A549 (cell line): ENCODE measurements at regions not wholly inside any gene's neighbourhood (a gene's known extent, or its start where the extent isn't known, plus 50 kb on each side); places are given as distances from the start of the nearest gene placed in this dataset.

Experiments
- ATAC-seq, 2 experiments: fragments of 200-7000 bp in 1 of 2; fragments of >200 bp in 1 of 2; cut with Nextera tagmentation in 1 of 2; cut with Tn5 transposase in 1 of 2; 3 replicates each; pipeline versions ENCODE4 v1.8.0 to v1.9.1; 2018 to 2020; ENCODE audit warnings: mild to moderate bottlenecking in 1 of 2, moderate library complexity in 1 of 2
- CTCF ChIA-PET: fragments of 300-600 bp; sonication (Branson Sonifier 250); formaldehyde crosslinking; extraction: SDS; loops from one replicate; lab custom pipeline; 2021; ENCODE audit warnings: antibody characterized with exemption, inconsistent platforms; lab: Yijun Ruan, JAX
- POLR2A ChIA-PET: fragments of 350-600 bp; formaldehyde crosslinking; extraction: SDS; loops from one replicate; lab custom pipeline; 2021; ENCODE audit warnings: antibody characterized with exemption, inconsistent platforms; lab: Yijun Ruan, JAX
- DNase-seq, 2 experiments: peaks; one replicate each; pipeline versions ENCODE4 v3.0.0 to v3.0.0-alpha.2; 2011 to 2016; ENCODE audit warnings: low read depth in 1 of 2, low spot score in 1 of 2
- FAIRE-seq: peaks from 2 replicates; lab custom pipeline; 2011; peaks lifted over from hg19 to GRCh38; lab: Jason Lieb, UNC
- H3K27ac ChIP-seq, 2 experiments: fragments of >200 bp; sonication (Bioruptor Twin); formaldehyde crosslinking; 3 replicates each; pipeline ENCODE4 v1.5.1; 2016 to 2017
- H3K4me1 ChIP-seq: fragments of >200 bp; sonication (Bioruptor Twin); formaldehyde crosslinking; 3 replicates; pipeline ENCODE4 v1.6.1; 2016
- H3K4me2 ChIP-seq: fragments of >200 bp; sonication (Bioruptor Twin); formaldehyde crosslinking; 3 replicates; pipeline ENCODE4 v1.6.1; 2016
- H3K4me3 ChIP-seq: fragments of >200 bp; sonication (Bioruptor Twin); formaldehyde crosslinking; 3 replicates; pipeline ENCODE4 v1.5.1; 2016
- H3K9me3 ChIP-seq: fragments of >200 bp; sonication (Bioruptor Twin); formaldehyde crosslinking; 3 replicates; pipeline ENCODE4 v1.6.1; 2016
- CBX8 ChIP-seq: fragments of 200-600 bp; sonication (generic); IDR thresholded peaks from 2 replicates; pipeline ENCODE4 v1.6.1; 2016
- CHD2 ChIP-seq: fragments of 150-350 bp; IDR thresholded peaks from 2 replicates; pipeline ENCODE4 v1.6.1; 2014; ENCODE audit warnings: low read length; ENCODE audit not compliant: partially characterized antibody
- EHF ChIP-seq: fragments of 250-450 bp; sonication (Bioruptor Pico); IDR thresholded peaks from 2 replicates; pipeline ENCODE4 v1.5.0; 2020; ENCODE audit warnings: mild to moderate bottlenecking
- GATA3 ChIP-seq: IDR thresholded peaks from 2 replicates; pipeline ENCODE4 v1.6.1; 2012; ENCODE audit warnings: borderline replicate concordance
- HEYL ChIP-seq: fragments of 250-450 bp; sonication (Bioruptor Pico); IDR thresholded peaks from 2 replicates; pipeline ENCODE4 v1.8.0; 2021; ENCODE audit warnings: mild to moderate bottlenecking, moderate library complexity
- HOXB13 ChIP-seq: fragments of 250-450 bp; sonication (Bioruptor Pico); IDR thresholded peaks from 2 replicates; pipeline ENCODE4 v1.5.0; 2020; ENCODE audit warnings: low read depth, mild to moderate bottlenecking, moderate library complexity
- JUNB ChIP-seq: fragments of >200 bp; sonication (Bioruptor Twin); formaldehyde crosslinking; IDR thresholded peaks from 2 replicates; pipeline ENCODE4 v1.6.1; 2016
- NPAS2 ChIP-seq: fragments of 250-450 bp; sonication (Bioruptor Pico); IDR thresholded peaks from 2 replicates; pipeline ENCODE4 v1.8.0; 2022; ENCODE audit warnings: mild to moderate bottlenecking, moderate library complexity, borderline replicate concordance
- PHF8 ChIP-seq: fragments of 200-600 bp; sonication (generic); IDR thresholded peaks from 2 replicates; pipeline ENCODE4 v1.6.1; 2016; ENCODE audit warnings: low read depth, mild to moderate bottlenecking, antibody characterized with exemption, moderate library complexity, borderline replicate concordance
- ZC3H11A ChIP-seq: fragments of 450-650 bp; IDR thresholded peaks from 2 replicates; pipeline ENCODE4 v1.6.1; 2014; ENCODE audit warnings: antibody characterized with exemption, mild to moderate bottlenecking
- WGBS: methylation state at CpG from one replicate; pipeline ENCODE4 v1.1.6; 2017; ENCODE audit errors: missing lambda C conversion rate; 5-methylcytosine and 5-hydroxymethylcytosine counted together
- TF ChIP-seq, protein P1 (sequence below): IDR thresholded peaks from 2 replicates; pipeline ENCODE4 v1.6.1; 2012; ENCODE audit warnings: low read depth, borderline replicate concordance
- TF ChIP-seq, protein P2 (sequence below): fragments of 250-450 bp; sonication (Bioruptor Pico); IDR thresholded peaks from 2 replicates; pipeline ENCODE4 v1.5.0; 2020; ENCODE audit warnings: low read depth, mild to moderate bottlenecking, moderate library complexity
- TF ChIP-seq, protein P3 (sequence below): fragments of >200 bp; sonication (Bioruptor Twin); formaldehyde crosslinking; IDR thresholded peaks from 3 replicates; pipeline ENCODE4 v1.6.1; 2016
- TF ChIP-seq, protein P4 (sequence below): fragments of 150-350 bp; IDR thresholded peaks from 2 replicates; pipeline ENCODE4 v1.6.1; 2014; ENCODE audit warnings: low read depth, mild to moderate bottlenecking, low read length
- TF ChIP-seq, protein P5 (sequence below): fragments of 200-600 bp; sonication (generic); IDR thresholded peaks from 2 replicates; pipeline ENCODE4 v1.6.1; 2016; ENCODE audit warnings: antibody characterized with exemption, mild to moderate bottlenecking, moderate library complexity

DNA sequence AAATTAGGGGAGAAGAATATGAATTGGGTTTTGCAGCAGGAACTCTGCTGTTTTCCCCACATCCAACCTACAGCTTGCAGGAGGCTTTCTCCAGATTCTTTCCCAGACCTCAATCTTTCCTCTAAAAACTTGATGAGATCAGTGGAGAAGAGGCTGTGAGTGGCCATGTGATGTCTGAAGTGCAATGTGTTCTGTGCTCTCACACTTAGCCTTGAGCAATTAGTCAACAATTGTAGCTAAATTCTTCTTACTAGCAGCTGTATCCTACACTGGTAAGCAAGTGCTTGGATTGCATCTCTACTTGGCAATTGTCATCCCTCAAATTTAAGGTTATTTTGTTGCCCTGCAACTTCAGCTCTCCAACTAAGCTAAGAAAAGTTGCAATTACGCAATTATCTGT is 807.3 kb upstream of the RGS18 start (continued):
- TF ChIP-seq, protein P1, sequence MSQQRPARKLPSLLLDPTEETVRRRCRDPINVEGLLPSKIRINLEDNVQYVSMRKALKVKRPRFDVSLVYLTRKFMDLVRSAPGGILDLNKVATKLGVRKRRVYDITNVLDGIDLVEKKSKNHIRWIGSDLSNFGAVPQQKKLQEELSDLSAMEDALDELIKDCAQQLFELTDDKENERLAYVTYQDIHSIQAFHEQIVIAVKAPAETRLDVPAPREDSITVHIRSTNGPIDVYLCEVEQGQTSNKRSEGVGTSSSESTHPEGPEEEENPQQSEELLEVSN = no peak
- TF ChIP-seq JUNB (no peak), EHF (CRISPR knock-in tag) (no peak)

DNA sequence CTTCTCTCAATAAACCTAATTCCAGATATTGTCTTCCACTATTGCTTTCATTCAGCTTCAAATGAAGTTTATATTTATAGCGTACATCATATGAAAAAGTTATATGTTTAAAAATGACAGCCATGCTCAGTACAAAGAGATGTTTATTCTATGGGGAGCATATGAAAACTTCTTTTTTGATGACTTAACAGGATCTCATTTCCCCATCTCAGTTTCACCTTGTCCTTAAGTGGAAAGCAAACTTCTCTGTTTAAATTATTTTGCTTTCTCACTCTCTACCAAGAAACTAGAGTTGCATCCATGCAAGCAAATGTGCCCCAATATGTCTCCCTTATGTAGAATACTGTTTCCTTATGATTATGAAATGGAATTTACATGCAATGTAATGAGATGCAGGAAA is 799.5 kb upstream of the RGS18 start:
- H3K4me2 ChIP-seq = no peak overlapping the region
- H3K4me3 ChIP-seq = no peak overlapping the region
- WGBS = 91% methylated on average over 1 of the region's 1 CpG
- H3K4me1 ChIP-seq = no peaks in the 10 kb centered on the region
- no peaks in the 10 kb centered on the region for H3K9me3 ChIP-seq
- ChIA-PET POLR2A (no interaction called here), CTCF (no interaction called here)
- ATAC-seq (no peak), FAIRE-seq (peak; percentile 7)
- H3K27ac ChIP-seq = no peak overlapping the region
- TF ChIP-seq, protein P2, sequence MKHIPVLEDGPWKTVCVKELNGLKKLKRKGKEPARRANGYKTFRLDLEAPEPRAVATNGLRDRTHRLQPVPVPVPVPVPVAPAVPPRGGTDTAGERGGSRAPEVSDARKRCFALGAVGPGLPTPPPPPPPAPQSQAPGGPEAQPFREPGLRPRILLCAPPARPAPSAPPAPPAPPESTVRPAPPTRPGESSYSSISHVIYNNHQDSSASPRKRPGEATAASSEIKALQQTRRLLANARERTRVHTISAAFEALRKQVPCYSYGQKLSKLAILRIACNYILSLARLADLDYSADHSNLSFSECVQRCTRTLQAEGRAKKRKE (CRISPR knock-in tag) = no peak
- no peak for TF ChIP-seq HEYL (CRISPR knock-in tag)
- no peak for TF ChIP-seq CHD2
- TF ChIP-seq, all 56 proteins: peak for 0
- DNase-seq = no peak

DNA sequence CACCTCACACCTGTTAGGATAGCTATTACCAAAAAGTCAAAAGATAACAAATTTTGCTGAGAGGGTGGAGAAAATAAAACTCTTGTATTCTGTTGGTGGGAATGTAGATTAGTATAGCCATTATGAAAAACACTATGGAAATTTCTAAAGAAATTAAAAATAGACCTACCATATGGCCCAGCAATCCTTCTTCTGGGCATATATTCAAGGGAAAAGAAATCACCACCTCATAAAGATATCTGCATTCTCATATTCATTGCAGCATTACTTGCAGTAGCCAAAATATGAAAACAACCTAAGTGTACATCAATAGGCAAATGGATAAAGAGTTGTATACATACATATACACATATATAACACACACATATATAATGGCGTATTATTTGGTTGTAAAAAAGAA is 791.6 kb upstream of the RGS18 start:
- no peak for FAIRE-seq

More for the DNA sequence above, 791.6 kb upstream of the RGS18 start:
- TF ChIP-seq, protein P3, sequence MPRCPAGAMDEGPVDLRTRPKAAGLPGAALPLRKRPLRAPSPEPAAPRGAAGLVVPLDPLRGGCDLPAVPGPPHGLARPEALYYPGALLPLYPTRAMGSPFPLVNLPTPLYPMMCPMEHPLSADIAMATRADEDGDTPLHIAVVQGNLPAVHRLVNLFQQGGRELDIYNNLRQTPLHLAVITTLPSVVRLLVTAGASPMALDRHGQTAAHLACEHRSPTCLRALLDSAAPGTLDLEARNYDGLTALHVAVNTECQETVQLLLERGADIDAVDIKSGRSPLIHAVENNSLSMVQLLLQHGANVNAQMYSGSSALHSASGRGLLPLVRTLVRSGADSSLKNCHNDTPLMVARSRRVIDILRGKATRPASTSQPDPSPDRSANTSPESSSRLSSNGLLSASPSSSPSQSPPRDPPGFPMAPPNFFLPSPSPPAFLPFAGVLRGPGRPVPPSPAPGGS = no peak
- TF ChIP-seq, protein P4, sequence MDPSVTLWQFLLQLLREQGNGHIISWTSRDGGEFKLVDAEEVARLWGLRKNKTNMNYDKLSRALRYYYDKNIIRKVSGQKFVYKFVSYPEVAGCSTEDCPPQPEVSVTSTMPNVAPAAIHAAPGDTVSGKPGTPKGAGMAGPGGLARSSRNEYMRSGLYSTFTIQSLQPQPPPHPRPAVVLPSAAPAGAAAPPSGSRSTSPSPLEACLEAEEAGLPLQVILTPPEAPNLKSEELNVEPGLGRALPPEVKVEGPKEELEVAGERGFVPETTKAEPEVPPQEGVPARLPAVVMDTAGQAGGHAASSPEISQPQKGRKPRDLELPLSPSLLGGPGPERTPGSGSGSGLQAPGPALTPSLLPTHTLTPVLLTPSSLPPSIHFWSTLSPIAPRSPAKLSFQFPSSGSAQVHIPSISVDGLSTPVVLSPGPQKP = no peak
- TF ChIP-seq GATA3 (no peak), HOXB13 (no peak), NPAS2 (no peak), CBX8 (no peak), ZC3H11A (no peak), PHF8 (no peak)
- TF ChIP-seq, protein P5, sequence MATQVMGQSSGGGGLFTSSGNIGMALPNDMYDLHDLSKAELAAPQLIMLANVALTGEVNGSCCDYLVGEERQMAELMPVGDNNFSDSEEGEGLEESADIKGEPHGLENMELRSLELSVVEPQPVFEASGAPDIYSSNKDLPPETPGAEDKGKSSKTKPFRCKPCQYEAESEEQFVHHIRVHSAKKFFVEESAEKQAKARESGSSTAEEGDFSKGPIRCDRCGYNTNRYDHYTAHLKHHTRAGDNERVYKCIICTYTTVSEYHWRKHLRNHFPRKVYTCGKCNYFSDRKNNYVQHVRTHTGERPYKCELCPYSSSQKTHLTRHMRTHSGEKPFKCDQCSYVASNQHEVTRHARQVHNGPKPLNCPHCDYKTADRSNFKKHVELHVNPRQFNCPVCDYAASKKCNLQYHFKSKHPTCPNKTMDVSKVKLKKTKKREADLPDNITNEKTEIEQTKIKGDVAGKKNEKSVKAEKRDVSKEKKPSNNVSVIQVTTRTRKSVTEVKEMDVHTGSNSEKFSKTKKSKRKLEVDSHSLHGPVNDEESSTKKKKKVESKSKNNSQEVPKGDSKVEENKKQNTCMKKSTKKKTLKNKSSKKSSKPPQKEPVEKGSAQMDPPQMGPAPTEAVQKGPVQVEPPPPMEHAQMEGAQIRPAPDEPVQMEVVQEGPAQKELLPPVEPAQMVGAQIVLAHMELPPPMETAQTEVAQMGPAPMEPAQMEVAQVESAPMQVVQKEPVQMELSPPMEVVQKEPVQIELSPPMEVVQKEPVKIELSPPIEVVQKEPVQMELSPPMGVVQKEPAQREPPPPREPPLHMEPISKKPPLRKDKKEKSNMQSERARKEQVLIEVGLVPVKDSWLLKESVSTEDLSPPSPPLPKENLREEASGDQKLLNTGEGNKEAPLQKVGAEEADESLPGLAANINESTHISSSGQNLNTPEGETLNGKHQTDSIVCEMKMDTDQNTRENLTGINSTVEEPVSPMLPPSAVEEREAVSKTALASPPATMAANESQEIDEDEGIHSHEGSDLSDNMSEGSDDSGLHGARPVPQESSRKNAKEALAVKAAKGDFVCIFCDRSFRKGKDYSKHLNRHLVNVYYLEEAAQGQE = no peak
- ChIA-PET CTCF (no interaction called here), POLR2A (no interaction called here)
- Histone ChIP-seq H3K27ac (no peak overlapping the region), H3K9me3 (no peaks in the 10 kb centered on the region), H3K4me1 (no peaks in the 10 kb centered on the region), H3K4me2 (no peak overlapping the region), H3K4me3 (no peak overlapping the region)
- WGBS = 83% methylated on average over 1 of the region's 1 CpG
- DNase-seq (no peak), ATAC-seq (no peak)
